Left ventricle myocardium inferior (tissue), 1 donor: ENCODE measurements at regions not wholly inside any gene's neighbourhood (a gene's known extent, or its start where the extent isn't known, plus 50 kb on each side); places are given as distances from the start of the nearest gene placed in this dataset.

Source experiments
- DNase-seq: peaks from one replicate; pipeline ENCODE4 v3.0.0-alpha.2; 2020
- H3K27ac ChIP-seq: fragments of 200-600 bp; replicated peaks from 2 replicates; pipeline ENCODE4 v1.8.0; 2021
- H3K27me3 ChIP-seq: fragments of 200-600 bp; 2 replicates; pipeline ENCODE4 v1.8.0; 2021; ENCODE audit warnings: low read depth
- H3K36me3 ChIP-seq: fragments of 200-600 bp; 2 replicates; pipeline ENCODE4 v1.8.0; 2021
- H3K4me1 ChIP-seq: fragments of 200-600 bp; 2 replicates; pipeline ENCODE4 v1.8.0; 2021
- H3K4me3 ChIP-seq: fragments of 200-600 bp; 2 replicates; pipeline ENCODE4 v1.8.0; 2021; ENCODE audit warnings: mild to moderate bottlenecking, moderate library complexity
- H3K9me3 ChIP-seq: fragments of 200-600 bp; replicated peaks from 2 replicates; pipeline ENCODE4 v1.8.0; 2021
- intact Hi-C: fragments of 100-400 bp; cut with micrococcal nuclease; formaldehyde crosslinking; loops from one replicate; pipeline ENCODE4 v1.11.0; 2022
- TF ChIP-seq, protein P1 (sequence below): fragments of 200-600 bp; IDR thresholded peaks from 2 replicates; pipeline ENCODE4 v1.8.0; 2021; ENCODE audit warnings: antibody characterized with exemption, mild to moderate bottlenecking, borderline replicate concordance
- donor health status: DM: no; HTN: yes; CAD: no; lungs with severe emphysema.

DNA sequence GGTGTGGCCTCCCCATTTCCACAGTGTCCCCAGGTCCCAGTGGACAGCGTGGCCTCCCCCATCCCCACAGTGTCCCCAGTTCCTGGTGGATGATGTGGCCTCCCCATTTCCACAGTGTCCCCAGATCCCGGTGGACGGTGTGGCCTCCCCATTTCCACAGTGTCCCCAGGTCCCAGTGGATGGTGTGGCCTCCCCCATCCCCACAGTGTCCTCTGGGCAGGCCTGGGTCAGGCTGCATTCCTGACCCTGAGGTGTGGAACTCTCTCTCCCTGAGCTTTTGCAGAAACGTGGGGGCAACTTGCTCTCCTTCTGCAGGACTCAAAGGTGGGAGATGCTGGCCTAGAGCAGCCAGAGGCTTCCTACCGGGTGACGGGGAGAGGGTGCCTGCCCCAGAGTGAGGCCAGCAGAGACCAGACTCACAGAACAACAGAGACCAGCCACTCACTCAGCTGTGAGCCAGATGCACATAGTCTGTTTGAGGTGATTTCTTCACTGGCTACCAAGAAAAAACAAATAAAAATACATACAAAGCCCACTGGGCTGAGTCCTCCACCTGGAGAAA, 85.8 kb upstream of the FGF3 start:
- no peaks in the 10 kb centered on the region for H3K36me3 ChIP-seq
- peaks cover 41% of the 10 kb centered on the region for H3K27me3 ChIP-seq
- H3K4me1 ChIP-seq: peaks cover 27% of the 10 kb centered on the region
- H3K9me3 ChIP-seq: no peaks in the 10 kb centered on the region
- TF ChIP-seq, protein P1, sequence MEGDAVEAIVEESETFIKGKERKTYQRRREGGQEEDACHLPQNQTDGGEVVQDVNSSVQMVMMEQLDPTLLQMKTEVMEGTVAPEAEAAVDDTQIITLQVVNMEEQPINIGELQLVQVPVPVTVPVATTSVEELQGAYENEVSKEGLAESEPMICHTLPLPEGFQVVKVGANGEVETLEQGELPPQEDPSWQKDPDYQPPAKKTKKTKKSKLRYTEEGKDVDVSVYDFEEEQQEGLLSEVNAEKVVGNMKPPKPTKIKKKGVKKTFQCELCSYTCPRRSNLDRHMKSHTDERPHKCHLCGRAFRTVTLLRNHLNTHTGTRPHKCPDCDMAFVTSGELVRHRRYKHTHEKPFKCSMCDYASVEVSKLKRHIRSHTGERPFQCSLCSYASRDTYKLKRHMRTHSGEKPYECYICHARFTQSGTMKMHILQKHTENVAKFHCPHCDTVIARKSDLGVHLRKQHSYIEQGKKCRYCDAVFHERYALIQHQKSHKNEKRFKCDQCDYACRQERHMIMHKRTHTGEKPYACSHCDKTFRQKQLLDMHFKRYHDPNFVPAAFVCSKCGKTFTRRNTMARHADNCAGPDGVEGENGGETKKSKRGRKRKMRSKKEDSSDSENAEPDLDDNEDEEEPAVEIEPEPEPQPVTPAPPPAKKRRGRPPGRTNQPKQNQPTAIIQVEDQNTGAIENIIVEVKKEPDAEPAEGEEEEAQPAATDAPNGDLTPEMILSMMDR: no peak
- no peak overlapping the region for H3K4me3 ChIP-seq
- no peak for DNase-seq
- no peak overlapping the region for H3K27ac ChIP-seq
- intact Hi-C loops: no loop called here

DNA sequence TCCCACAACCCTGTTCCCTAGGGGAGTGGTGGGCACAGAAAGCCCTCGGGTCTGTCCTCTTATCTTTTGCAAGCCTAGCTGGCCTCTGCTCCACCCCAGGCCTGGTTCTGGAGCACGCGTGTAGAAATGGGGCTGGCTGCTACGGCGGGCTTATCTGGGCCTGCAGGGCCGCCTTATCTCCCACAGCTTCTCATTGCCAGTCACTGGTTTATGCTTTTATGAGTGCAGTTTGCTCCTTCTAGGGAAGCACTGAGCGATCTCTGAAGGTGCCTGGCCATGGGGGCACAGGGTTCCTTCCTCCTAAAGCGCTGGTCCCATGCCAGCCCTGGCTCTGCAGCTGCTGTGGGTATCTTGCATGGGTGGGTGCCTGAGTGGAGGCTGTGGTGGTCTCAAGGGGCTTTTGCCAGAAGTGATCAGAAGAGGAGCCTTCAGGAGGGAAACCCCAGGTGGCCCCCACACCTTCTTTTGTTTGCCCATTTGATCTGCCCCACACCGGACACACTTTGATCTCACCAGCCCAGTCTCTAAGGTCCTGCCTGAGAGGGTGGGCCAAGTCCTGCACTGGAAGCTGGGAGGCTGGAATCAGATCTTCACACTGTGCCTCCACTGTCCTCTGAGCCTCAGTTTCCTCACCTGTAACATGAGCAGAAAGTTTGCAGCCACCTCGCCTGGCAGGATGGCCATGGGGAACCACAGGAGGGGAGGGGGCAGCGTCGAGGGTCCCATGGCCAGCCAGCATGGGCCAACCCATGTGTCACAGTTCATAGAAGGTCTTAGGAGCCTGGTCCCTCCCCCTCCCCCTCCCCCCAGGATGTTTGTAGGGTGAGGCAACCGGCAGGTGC, 86.6 kb upstream of the FGF3 start:
- Histone ChIP-seq H3K27ac (no peak overlapping the region), H3K27me3 (peaks cover 49% of the 10 kb centered on the region), H3K9me3 (no peaks in the 10 kb centered on the region), H3K4me3 (no peak overlapping the region), H3K4me1 (peaks cover 24% of the 10 kb centered on the region), H3K36me3 (no peaks in the 10 kb centered on the region)
- intact Hi-C loops: no loop called here
- TF ChIP-seq, protein P1: no peak
- DNase-seq: no peak

DNA sequence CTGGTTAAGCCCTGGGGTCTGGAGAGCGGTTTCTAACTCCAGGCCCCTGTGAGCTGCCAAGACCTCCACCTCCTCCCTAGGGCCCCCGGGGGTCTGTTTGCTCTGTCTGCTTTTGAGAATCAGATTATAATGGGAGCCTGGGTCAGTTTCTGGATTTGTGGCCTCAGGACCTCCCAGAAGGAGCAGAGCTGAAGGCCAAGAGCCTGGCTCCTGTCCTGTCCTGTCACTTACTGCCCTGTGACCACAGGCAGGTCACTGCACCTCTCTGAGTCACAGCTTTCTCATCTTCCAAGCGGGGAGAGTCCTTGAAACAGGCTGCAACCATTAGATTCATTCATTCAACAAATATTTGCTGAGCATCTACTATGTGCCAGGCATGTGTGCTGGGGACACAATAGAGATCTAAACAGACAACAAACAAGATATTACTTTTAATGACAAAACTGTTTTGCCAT, 87.3 kb upstream of the FGF3 start:
- no peak for DNase-seq
- TF ChIP-seq, protein P1: no peak
- peaks cover 20% of the 10 kb centered on the region for H3K4me1 ChIP-seq

DNA sequence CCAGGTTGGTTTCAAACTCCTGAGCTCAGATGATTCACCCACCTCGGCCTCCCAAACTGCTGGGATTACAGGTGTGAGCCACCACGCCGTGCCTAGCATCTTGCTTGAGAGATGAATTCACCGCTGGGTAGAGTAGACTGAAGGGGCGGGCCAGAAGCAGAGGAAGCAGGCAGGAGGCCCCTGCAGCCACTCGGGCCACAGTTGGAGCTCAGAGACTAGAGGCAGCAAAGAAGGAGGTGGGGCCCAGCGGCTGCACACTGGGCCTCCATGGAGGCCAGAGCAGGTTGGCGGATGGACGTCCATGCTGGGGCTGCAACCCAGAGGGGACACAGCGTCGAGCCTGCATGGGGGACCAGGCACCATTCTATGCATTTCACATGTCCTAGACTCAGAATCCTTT, 88.4 kb upstream of the FGF3 start:
- Histone ChIP-seq H3K4me3 (no peak overlapping the region), H3K36me3 (no peaks in the 10 kb centered on the region), H3K9me3 (no peaks in the 10 kb centered on the region), H3K27ac (no peak overlapping the region), H3K4me1 (peaks cover 20% of the 10 kb centered on the region), H3K27me3 (peaks cover 58% of the 10 kb centered on the region)
- TF ChIP-seq, protein P1: no peak
- intact Hi-C loops: no loop called here
- no peak for DNase-seq

More for the DNA sequence above, 87.3 kb upstream of the FGF3 start:
- no peak overlapping the region for H3K4me3 ChIP-seq
- peaks cover 55% of the 10 kb centered on the region for H3K27me3 ChIP-seq
- no peaks in the 10 kb centered on the region for H3K9me3 ChIP-seq
- H3K27ac ChIP-seq: no peak overlapping the region
- intact Hi-C loops: no loop called here
- no peaks in the 10 kb centered on the region for H3K36me3 ChIP-seq

DNA sequence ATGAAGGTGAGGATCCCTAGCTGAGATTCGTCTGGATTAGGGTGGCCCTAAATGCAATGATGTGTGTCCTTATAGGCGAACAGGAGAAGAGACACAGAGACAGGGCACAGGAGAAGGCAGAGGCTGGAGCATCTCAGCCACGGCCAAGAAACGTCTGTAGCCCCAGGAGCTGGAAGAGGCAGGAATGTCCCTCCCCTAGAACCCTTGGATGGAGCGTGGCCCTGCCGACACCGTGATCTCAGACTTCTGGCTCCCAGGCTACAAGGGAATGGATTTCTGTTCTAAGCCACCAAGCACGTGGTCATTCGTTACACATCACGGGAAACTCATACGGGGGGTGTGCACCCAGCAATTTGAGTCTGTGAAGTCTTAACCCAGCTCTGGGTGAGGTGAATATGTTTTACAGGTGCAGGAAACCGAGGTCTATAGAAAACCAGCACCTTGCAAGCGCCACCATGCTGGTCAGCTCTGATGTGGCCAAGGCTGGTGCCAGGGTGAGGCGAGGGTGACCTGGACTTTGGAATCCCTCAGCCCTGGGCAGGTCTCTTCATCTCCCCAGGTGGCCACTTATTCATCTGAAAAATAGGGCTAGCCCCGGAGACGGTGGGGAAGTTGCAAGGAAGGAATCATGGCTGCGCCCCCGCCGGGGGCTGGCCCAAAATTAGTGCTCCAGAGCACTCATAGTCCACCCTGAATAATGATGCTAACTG, 89.5 kb upstream of the FGF3 start:
- H3K4me1 ChIP-seq: peaks cover 20% of the 10 kb centered on the region
- no peak overlapping the region for H3K4me3 ChIP-seq
- H3K36me3 ChIP-seq: no peaks in the 10 kb centered on the region
- no peak overlapping the region for H3K27ac ChIP-seq
- intact Hi-C loops: no loop called here
- DNase-seq: peak; percentile 2
- peaks cover 58% of the 10 kb centered on the region for H3K27me3 ChIP-seq
- TF ChIP-seq, protein P1: no peak
- H3K9me3 ChIP-seq: no peaks in the 10 kb centered on the region
